GM18861 (cell line): ENCODE measurements at regions not wholly inside any gene's neighbourhood (a gene's known extent, or its start where the extent isn't known, plus 50 kb on each side); places are given as distances from the start of the nearest gene placed in this dataset.

Experiments
- ATAC-seq: cut with Tn5 transposase; IDR thresholded peaks from one replicate; pipeline ENCODE4 v1.9.1; 2021; ENCODE audit not compliant: unreplicated experiment

DNA sequence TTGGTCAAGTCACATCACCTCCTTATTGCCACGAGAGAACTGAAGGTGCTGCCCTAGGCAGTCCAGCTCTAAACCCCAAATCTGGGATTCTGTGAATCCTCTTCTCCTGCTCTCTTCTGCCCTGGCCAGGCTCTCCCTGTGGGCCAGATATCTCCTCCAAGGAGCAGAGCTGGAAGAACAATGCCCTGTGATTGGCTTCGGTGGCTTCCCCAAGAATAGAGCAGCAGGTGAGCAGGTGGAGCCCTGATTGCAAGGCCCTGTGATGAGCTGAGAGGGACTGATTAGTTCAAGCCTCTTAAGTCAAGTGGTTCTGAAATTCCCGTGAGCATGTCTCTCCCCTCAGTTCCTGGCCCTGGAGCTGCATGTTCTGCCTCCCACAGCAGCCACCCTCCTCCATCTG lies 175.3 kb upstream of the BRINP1 start:
- ATAC-seq = no peak

DNA sequence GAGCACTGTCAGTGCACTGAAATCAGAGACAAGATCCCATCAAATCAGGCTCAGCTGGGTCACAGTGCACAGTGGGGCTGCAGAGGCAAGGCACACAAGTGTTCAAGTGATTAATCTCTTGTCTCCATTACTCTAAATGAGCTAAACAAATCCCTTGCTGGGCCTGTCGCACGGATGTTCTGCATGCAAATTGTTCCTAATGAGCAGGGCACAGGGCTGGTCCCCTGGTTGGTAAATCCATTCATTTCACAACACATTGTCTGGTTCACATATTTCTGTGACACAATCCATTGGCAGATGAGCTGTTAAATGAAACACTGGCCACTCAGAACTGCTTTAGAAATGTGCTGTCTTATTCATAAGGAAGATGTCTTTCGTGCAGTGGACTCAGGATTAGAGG lies 167.9 kb upstream of the BRINP1 start:
- ATAC-seq = no peak

DNA sequence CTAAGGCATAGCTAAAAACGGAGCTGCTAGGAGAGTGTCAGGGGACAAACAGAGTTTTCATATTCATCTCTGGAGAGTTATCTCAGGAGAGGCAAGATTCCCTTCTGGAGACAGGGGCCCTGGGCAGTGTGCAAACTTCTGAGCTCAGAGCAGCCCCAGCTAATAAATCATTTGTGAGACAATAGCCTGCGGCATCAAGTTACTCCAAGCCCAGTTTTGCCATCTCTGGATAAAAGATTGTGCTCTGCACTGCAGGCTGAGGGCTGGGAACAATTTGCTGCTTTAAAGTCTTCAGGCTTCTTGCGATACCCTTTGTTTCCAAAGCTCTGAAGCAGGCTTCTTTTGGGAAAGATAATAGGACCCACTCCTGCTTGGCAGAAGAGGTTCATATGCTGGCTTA lies 164.3 kb upstream of the BRINP1 start:
- ATAC-seq = no peak

DNA sequence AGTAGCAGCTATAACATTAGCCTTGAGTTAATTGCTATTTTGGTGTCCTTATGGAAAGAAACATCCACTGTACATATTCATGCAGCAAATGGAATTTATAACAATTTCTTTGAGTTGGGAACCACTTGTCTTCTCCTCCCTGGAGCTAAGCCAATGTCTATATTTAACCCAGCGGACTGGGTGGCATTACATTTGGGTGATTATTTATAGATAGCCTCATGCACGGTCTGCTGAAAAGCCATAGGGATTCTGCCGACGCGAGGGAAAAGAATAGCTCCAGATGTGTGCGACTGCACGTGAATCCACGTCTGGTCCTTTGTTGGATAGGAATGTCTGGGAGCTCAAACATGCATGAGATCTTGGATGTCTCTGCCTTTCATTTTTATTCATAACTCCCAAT lies 157.5 kb upstream of the BRINP1 start:
- ATAC-seq = no peak

DNA sequence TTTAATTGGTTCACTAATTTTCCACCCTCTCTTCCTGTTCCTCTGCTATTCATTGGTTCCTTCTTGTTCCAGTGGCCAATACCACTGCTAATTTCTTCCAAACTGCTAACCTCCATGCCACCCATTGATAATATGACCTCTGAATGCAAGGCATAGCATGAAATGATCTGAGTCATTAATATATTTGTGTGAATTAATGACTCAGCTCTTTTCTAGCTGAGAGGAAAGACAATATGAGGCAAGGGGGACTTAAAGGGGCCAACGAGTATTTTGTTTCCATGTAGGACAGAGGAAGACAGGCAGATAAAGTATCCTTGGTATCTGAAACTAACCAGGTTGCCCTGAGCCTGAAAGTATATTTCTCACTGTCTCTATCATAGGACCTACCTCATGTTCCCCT lies 154.3 kb upstream of the BRINP1 start:
- no peak for ATAC-seq

DNA sequence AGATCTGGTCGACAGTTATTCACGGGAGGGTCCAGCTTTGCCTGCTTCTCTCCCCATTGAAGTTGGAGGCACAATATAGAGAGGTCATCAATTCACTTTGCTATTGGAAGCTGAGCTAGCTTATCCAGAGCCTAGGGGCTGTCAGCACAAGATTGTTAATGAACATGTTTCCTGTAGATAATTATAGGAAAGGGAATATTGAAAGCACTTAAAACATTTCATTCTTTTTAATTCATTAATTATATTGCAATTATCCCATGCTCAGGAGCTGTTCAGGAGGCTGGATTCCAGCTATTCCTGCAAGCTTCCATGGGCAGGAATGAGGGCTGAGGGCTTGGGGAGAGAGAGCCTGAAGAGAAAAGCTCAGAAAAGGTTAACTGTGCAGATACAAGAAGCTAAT lies 153.1 kb upstream of the BRINP1 start:
- no peak for ATAC-seq

DNA sequence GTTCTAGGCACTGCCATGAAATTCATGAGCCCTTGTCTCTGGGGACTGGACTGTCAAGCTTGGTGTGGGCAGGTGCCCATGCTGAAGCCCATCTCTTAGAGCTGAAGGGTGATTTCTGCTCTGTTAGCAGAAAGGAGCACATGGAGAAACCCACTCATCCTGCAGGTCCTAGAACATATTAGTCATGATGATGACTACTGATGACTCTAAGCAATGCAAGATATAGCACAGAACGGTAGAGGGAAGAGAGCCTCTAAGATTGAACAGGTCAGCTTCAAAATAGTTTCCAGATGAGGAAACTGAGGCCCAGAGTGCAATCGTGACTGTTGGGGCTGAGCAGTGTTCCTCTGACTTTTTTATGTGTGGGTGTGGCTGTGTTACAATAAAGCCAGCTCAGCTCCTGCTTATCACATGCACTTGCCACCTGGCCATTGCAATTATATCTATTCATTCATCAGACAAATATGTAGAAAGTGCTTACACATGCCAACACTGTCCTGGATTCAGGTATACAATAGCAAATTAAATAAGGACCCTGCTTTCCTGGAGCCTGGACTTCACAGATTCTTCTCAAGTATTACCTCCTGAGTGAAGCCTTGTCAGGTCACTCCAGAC lies 140.2 kb upstream of the BRINP1 start:
- ATAC-seq = no peak

DNA sequence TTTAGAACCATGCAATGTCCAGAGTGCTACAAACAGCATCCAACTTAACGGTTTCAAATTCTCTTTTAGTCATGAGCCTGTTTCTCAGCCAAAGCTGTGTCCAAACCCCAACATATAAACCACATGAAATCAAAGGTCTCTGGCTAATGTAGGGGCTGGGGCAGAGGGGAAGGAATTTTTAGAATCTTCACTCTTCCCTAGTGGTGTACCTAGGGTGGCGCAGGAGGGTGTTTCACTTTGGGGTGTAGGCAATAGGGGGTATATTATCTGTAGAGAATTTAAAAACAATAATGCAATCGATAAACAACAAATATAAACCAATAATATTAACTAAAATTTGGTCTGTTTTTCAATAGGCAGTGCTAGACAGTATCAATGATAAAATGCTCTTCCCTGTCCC lies 132.1 kb upstream of the BRINP1 start:
- no peak for ATAC-seq

DNA sequence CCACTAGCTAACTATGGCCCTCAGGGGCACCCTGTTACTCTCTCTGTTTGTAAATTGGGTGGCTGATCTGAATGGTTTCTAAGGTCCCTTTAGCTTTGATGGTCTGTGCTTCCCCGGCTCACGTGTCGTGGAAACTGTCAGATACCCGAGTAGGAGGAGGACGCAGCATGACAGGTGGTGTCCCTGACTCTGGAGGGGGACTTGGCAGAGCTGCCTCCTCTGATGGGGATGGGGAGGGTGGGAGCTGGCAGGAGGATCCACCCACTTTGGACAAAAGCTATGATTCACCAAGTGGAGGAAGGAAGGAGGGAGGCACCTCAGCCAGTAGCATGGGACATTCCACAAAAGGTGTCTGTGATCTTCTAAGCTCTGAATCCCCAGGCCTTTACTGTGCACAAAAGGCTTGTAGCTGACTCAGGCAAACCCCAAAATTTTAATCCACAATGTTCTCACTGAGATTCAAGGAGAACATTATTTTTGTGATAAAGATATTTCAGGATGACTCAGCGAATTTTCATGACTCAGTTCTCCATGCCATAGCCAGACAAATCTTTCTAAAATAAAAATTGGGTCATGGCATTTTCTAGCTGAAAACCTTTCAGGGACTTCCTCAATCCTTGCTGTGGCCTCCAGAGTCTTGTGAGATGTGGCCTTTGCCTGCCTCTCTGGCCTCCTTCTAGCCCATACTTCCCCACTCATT lies 131.0 kb upstream of the BRINP1 start:
- ATAC-seq = no peak

DNA sequence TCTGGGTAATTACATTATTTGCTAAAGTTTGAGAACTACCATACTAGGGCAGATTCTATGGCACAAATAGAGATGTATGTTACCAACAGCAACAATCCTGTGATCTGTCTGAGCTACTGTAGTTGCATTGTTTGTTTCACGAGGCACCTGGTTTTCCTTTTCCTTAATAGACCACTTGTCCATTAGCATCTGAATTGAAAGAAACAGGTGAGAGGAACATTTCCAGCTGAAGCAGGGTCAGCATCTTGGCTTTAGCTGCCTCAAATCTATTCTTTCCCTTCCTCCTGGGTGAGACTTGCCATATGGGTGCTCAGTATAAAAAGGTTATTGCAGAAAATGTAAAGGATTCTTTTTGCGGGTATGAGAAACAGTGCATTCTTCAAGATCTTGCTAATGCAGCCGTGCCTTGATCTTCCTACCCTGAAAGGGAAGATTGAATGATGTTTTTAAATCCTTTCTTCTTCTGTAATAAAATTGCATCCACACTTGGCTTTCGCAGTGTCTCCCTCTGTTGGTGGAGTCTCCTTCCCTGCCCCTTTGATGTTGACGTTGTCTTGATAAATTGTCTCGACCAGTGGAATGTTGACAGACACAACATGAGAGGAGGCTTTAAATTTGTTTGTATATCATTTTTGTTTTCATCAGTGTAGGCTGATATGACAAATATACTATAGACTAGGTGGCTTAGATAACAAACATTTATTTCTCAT lies 118.0 kb upstream of the BRINP1 start:
- no peak for ATAC-seq

DNA sequence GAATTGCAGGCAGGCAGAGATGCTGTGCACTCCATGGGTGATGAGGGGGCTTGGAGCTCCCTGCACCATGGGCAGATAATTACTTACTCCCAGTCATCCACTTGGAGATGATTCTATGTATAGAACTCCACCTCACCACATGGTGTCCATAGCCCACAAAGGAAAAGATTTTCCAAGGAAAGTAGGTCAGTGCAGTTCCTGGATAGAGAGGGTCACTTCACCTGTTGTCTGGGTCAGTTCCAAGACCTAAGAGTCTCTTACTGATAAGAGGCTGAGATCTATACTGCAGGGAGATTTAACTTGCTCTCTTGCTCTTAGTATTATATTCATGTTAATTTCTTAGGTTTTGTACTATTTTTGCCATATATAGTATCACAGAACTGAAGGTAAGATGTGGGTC lies 113.9 kb upstream of the BRINP1 start:
- no peak for ATAC-seq

DNA sequence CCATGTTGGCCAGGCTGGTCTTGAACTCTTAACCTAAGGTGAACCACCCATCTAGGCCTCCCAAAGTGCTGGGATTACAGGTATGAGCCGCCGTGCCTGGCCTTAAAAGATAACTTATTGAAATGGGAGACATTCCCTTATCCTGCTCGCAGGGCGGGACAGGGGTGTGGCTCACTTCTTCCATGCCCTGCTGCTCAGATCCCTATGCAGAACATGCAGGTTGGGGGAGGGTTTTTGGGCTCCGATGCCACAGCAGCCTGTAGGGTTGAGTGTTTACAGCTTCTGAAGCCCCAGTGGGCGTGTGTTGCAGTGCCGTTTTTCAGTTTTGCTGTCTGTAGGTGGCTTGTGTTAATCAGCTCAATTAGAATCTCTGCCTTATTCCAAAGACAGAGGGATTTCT lies 108.0 kb upstream of the BRINP1 start:
- ATAC-seq = no peak

DNA sequence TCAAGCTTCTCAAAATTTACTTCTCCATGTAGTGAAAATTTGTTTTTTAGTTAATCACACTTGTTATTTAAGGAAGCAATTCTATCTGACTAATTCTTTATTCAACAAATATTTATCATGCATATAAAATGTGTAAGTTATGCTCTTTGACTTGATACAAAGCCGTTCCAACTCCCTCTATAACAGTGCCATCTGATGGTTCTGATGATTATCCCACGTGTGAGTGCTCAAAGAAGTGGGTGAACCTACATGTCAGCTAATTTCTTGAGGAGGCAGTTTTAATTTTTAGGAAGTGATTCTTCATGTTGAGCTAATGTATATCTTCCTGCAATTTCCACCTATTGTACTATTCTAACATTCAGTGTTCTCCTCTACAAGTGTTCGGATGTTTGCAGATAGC lies 88.8 kb upstream of the BRINP1 start:
- ATAC-seq = no peak

DNA sequence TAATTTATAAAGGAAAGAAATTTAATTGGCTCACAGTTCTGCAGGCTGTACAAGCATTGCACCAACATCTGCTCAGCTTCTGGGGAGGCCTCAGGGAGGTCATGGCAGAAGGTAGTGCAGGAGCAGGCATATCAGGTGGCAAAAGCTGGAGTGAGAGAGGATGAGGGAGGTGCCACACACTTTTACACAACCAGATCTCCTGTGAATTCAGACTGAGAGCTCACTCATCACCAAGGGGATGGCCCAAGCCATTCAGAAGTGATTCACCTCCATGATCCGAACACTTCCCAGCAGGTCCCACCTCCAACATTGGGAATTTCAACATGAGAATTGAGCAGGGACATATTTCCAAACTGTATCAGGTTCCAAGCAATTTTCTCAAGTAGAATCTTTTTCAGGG lies 84.7 kb upstream of the BRINP1 start:
- no peak for ATAC-seq

DNA sequence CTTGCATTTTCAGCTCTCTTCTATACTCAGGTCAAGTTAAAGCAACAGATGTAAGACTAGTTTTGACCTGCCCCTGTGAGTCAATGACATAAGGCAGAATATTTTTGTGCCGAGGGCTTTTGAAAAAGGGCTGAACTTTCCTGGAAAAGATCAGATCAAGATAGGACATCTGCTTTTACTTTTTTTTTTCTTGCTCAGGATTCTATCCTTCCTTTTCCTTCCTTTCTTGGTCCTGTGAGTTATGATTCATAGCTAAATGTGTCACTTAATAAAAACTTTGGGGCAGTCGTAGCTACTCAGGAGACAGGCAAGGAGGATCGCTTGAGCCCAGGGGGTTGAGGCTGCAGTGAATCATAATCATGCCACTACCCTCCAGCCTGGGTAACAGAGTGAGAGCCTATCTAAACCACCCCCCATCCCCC lies 84.3 kb upstream of the BRINP1 start:
- no peak for ATAC-seq

DNA sequence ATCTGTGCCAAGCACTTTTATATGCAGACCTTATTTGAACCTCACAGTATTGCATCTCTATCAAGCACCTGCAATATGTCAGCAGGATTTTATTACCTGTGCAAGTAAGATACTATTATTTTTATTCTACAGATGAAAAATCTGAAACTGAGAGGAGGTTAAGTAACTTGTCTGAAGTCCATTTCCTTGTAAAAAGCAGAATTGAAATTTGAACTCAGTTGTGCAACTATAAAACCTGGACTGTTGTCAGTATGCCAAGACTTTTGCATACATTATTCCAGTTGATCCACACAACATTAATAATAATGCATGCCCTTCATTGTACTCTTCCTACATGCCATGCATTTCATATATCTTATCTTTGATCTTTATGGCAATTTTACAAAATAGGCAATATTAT lies 82.2 kb upstream of the BRINP1 start:
- ATAC-seq = no peak

DNA sequence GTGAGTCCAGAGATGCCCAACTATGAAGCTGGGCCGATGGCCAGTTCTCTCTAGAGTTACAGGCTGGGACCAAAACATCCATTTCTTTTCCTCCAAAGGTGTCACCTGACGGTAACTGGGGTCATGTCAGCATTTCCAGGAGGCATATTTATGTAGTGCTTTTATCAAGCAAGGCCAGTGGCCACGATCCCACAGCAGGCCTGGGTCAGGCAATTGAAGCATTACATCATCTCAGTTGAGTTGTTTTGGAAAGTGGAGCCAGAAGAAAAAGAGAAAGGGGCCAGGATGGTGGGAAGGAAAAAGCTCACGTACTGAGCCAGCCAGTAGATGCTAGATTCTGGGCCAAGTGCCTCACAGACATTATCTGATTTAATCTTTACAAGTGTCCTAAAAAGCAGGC lies 73.9 kb upstream of the BRINP1 start:
- no peak for ATAC-seq

DNA sequence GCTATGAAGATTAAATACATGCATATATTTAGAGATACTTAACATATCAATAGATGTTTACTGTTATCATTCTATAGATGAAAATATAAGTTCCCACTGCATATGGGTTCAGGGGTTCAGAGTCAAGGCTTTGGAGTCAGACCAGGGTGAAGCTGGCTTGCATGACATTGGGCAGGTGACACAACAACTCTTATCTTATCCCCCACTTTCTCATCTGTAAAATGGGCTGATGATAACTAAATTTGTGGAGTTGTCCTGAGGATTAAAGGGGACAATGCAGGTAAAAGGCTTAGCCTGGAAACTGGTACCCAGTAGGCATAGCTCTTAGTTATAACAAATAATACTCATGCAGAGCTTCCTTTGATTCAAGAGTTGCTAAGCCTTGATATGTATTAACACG lies 72.6 kb upstream of the BRINP1 start:
- ATAC-seq = no peak

DNA sequence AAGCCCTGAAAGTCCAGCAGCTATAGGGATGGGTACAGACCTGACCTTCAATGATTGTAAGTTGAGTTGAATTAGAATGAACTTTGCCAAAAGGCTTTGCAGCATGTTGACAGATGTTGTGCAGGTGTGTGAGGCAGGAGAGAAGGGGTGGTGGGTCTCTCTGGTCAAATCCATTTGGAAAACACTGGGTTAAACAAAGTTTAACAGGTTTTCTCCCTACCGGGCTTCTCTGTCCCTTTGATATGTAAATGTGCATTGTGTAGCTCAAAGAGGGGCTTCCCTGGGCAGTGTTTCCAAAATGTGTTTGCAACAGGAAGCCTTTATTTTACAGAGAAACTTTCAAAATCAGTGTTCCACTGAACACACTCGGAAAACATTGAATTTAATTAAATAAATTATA lies 72.1 kb upstream of the BRINP1 start:
- ATAC-seq = no peak

DNA sequence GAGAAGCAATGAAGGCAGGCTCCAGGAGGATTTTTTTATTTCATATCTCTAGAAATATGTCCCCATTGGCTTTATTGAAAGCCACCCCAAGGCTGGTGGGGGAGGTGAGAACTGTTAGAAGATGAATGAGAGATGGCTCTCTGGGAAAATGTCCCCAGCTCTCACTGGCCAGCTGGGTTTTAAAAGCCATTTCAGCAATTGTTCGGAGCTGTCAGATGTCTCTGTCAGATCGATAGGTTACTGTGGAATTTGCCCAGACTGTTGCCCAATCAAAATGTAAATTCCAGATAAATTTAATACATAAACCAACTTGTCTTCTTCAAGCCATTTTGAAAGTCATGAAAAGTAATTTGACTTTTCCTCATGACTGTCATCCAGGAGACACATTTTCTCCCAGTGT lies 67.0 kb upstream of the BRINP1 start:
- no peak for ATAC-seq

DNA sequence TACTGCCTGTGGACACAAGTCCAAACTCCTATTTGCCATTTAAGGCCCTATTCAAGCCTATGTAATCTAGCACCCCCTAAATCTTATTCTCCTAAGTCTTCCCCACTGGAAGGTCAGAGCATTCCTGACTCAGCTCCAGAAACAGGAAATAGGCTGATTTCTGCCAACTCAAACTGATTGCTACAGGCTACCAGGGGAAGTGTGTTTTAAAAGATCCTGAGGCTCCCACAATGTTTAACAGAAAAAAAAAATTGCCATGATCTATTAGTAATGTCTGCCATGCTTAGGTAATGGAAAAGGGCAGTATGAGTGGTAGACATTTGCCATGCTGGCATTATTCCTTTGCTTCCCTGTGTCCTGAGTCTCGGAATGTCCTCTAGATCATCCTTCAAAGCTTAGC lies 65.8 kb upstream of the BRINP1 start:
- ATAC-seq = no peak

DNA sequence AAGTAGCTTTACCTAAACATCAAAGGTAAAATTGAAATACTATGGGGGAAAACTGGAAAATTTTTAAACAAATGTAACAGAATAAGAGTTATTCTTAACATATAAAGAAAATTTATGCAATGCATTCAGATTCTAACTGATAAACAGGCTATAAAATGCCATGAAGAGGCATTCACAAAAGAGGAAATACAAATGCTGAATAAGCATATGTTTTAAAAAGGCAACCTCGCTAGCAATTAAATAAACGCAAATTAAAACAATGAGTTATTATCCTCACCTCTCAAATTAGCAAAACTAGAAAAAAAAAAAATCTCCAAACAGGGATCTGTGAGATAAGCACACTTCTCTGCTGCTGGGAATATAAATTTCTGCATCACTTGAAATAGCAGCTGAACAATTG lies 63.2 kb upstream of the BRINP1 start:
- ATAC-seq = no peak

DNA sequence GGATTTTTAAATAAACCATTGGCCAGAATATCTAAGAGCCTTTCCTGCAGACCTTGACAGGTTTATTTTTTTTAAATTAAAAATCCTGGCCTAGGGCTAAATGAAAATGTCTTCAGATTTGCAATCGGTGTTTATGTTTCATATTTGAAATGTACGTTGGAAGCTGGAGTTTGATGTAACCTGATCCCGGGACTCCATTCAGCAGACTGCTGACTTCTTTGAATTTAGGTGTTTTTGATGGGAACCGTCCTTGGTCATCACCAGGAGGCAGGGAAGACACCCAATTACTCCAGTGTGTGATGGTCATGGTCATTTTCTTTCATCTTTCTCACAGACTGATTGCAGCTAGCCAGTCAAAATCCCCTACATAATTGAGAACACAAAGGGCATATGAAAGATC lies 60.1 kb upstream of the BRINP1 start:
- no peak for ATAC-seq
